Thymus (tissue), 11 donors: ENCODE measurements at regions not wholly inside any gene's neighbourhood (a gene's known extent, or its start where the extent isn't known, plus 50 kb on each side); places are given as distances from the start of the nearest gene placed in this dataset.

ENCODE experiments used
- DNase-seq, 9 donors: peaks; one replicate each; pipeline ENCODE4 v3.0.0-alpha.2; 2013; ENCODE audit warnings: low spot score in 9 of 9, low read depth in 6 of 9, missing footprints in 1 of 9
- H3K27ac ChIP-seq, 2 donors: one replicate each; pipeline ENCODE4 v1.5.1; 2013; ENCODE audit warnings: control low read depth in 1 of 2, low read depth in 1 of 2, low read length in 1 of 2, mild to moderate bottlenecking in 1 of 2, moderate library complexity in 1 of 2
- H3K27me3 ChIP-seq, 2 donors: one replicate each; pipeline ENCODE4 v1.5.1; 2013; ENCODE audit warnings: low read length in 1 of 2; ENCODE audit not compliant: control insufficient read depth in 2 of 2, insufficient read depth in 1 of 2
- H3K36me3 ChIP-seq, 2 donors: one replicate each; pipeline ENCODE4 v1.5.1; 2013; ENCODE audit warnings: low read length in 1 of 2, mild to moderate bottlenecking in 1 of 2, moderate library complexity in 1 of 2; ENCODE audit not compliant: control insufficient read depth in 2 of 2, insufficient read depth in 2 of 2
- H3K4me1 ChIP-seq, 2 donors: one replicate each; pipeline ENCODE4 v1.5.1; 2013; ENCODE audit warnings: low read length in 2 of 2; ENCODE audit not compliant: control insufficient read depth in 2 of 2, insufficient read depth in 2 of 2
- H3K4me3 ChIP-seq, 2 donors: one replicate each; pipeline ENCODE4 v1.5.1; 2013; ENCODE audit warnings: low read length in 2 of 2, control low read depth in 1 of 2, mild to moderate bottlenecking in 1 of 2
- H3K9me3 ChIP-seq, 2 donors: one replicate each; pipeline ENCODE4 v1.5.1; 2013; ENCODE audit warnings: low read length in 1 of 2, mild to moderate bottlenecking in 1 of 2; ENCODE audit not compliant: control insufficient read depth in 2 of 2, insufficient read depth in 1 of 2
- WGBS: extraction: QIAGEN DNeasy Blood & Tissue Kit; methylation state at CpG from one replicate; pipeline ENCODE4 v1.1.7; 2013; 5-methylcytosine and 5-hydroxymethylcytosine counted together
- donor health status: healthy.

DNA sequence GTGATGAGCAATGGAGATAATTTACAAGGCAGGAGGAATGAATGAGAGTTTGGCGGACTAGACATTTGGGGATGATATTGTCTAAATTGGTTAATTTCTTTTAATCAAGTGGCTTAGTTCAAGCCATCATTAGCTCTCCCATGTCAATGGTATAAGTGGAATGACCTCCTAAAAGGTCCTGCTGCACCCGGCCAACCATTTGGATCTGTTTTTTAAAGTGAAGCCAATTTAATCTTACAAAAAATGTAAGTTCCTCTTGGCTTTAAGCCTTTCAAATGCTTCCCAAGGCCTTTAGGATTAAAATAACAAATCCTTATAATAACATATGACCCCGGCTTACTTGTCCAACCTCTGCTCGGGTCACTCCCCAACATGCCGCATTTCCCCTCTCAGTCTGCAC lies 484.4 kb upstream of the ADAMTS9 start:
- Histone ChIP-seq H3K27ac (no peak overlapping the region), H3K36me3 (no peaks in the 10 kb centered on the region), H3K4me1 (no peaks in the 10 kb centered on the region), H3K4me3 (no peak overlapping the region), H3K27me3 (no peaks in the 10 kb centered on the region), H3K9me3 (no peaks in the 10 kb centered on the region)
- 84% methylated on average over 5 of the region's 5 CpGs for whole genome bisulfite sequencing
- DNase-seq: no peak

DNA sequence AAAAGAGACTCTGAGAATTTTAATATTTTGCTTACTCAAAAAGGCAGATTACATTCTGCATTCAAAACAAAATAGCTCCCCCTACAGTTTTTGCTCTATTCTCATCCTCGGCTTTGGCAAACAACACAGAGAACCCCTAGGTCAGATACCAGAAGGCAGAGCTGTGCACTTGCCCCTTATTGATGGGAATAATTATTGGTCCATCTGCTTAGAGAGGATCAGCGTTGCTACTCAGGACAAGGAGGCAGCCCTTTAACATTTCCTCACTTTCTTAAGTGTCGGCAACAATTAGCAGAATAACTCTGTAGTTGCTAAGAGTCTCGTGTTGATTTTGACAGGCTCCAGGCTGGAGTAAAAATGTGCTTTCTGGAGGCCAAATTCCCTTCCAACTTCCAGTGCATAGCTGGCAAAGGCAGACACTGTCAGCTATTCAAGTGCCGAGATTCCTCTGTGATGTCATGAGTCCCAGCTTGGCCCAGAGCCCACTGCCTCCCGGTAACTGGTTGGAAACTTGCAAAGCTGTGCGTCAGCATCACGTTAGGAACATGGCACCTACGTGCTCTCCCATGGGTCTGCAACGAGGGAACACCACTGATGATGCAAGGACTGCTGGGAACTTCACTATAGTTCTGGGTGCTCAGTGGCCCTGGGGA lies 482.7 kb upstream of the ADAMTS9 start:
- Histone ChIP-seq H3K4me3 (no peak overlapping the region), H3K36me3 (no peaks in the 10 kb centered on the region), H3K4me1 (no peaks in the 10 kb centered on the region), H3K27me3 (no peaks in the 10 kb centered on the region), H3K9me3 (no peaks in the 10 kb centered on the region), H3K27ac (no peak overlapping the region)
- WGBS: 77% methylated on average over 10 of the region's 10 CpGs
- no peak for DNase-seq

DNA sequence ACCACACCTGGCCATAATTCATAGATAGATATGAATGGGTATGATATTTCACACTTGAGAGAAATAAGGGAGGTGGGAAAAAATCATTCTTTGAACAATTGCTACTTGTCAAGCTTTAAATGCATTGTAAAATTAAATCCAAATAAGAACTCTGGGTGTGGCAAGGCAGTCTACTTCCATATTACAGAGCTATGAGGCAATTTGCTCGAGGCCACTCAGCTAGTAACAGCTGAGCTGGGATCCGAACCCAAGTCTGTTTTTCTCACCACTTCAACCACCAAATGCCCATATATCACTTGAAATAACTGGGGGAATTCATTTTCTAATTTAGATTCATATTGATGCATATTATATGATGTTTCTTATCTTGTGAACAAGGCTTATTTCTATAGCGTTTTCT lies 482.2 kb upstream of the ADAMTS9 start:
- no peaks in the 10 kb centered on the region for H3K27me3 ChIP-seq
- no peak overlapping the region for H3K27ac ChIP-seq
- no peaks in the 10 kb centered on the region for H3K4me1 ChIP-seq
- no peaks in the 10 kb centered on the region for H3K36me3 ChIP-seq
- WGBS: 74% methylated on average over 3 of the region's 3 CpGs
- no peak overlapping the region for H3K4me3 ChIP-seq
- no peak for DNase-seq
- no peaks in the 10 kb centered on the region for H3K9me3 ChIP-seq

DNA sequence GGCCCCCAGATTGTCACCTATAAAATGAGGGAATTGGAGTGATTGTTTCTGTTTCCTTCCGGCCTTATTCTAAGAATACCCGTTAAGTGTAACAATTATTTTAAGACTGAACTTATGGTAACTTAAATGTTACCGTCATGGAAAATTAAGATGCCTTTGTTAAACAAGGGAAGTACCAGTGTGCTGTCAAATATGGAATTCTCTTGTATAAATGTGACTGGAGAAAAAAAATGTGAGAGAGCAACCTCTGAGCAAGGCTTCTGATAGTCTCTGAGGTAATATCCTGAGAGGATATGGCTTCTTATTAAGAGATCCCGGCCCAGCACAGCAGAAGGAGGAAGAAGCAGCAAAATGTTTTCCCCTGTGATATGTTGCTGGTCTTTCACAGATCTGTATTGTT lies 480.7 kb upstream of the ADAMTS9 start:
- H3K27ac ChIP-seq: no peak overlapping the region

DNA sequence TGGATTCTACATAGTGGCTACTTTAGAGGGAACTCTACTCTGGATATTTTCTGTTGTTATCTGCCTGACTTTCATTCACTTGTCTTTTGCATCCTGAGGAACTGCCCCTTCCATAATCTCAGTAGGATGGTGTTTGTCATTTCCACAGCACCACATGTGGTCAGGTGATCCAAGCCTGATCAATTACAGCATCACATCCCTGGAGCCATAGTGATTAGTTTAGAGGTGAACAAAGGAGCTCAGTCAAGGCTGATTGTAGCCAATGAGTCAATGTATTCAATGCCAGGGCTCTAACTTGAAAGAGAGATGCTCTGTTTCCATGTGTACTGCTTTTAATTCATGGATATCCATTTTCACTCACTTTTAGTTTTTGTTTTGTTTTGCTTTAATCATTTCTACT lies 478.7 kb upstream of the ADAMTS9 start:
- H3K4me1 ChIP-seq: no peaks in the 10 kb centered on the region
- DNase-seq: no peak
- H3K36me3 ChIP-seq: no peaks in the 10 kb centered on the region
- H3K27me3 ChIP-seq: no peaks in the 10 kb centered on the region
- no peaks in the 10 kb centered on the region for H3K9me3 ChIP-seq
- H3K27ac ChIP-seq: no peak overlapping the region
- H3K4me3 ChIP-seq: no peak overlapping the region

More for the DNA sequence above, 480.7 kb upstream of the ADAMTS9 start:
- Histone ChIP-seq H3K4me1 (no peaks in the 10 kb centered on the region), H3K36me3 (no peaks in the 10 kb centered on the region), H3K9me3 (no peaks in the 10 kb centered on the region), H3K27me3 (no peaks in the 10 kb centered on the region), H3K4me3 (no peak overlapping the region)
- WGBS: 43% methylated on average over 4 of the region's 4 CpGs
- DNase-seq: no peak

DNA sequence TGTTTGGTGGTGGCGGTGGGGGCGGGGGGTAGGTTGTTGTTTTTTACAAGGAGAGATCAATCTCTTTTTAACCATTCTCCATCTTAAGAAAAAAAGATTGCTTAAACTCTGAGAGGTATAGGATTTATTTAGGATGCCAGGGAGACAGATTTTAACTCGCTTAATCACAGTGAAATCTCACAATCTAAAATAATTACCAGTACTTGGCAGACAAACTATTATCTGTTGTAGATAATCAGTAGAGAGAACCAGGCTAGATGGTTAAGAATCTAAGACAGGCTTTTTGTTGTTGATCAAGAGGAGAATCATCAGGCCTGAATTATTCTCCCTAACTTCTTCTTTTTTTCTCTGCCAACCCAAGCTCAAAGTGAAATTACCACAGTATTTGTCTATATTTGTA lies 470.2 kb upstream of the ADAMTS9 start:
- Histone ChIP-seq H3K27ac (no peak overlapping the region), H3K4me1 (no peaks in the 10 kb centered on the region), H3K9me3 (no peaks in the 10 kb centered on the region), H3K27me3 (no peaks in the 10 kb centered on the region), H3K4me3 (no peak overlapping the region), H3K36me3 (no peaks in the 10 kb centered on the region)
- whole genome bisulfite sequencing: 94% methylated on average over 3 of the region's 3 CpGs
- no peak for DNase-seq

DNA sequence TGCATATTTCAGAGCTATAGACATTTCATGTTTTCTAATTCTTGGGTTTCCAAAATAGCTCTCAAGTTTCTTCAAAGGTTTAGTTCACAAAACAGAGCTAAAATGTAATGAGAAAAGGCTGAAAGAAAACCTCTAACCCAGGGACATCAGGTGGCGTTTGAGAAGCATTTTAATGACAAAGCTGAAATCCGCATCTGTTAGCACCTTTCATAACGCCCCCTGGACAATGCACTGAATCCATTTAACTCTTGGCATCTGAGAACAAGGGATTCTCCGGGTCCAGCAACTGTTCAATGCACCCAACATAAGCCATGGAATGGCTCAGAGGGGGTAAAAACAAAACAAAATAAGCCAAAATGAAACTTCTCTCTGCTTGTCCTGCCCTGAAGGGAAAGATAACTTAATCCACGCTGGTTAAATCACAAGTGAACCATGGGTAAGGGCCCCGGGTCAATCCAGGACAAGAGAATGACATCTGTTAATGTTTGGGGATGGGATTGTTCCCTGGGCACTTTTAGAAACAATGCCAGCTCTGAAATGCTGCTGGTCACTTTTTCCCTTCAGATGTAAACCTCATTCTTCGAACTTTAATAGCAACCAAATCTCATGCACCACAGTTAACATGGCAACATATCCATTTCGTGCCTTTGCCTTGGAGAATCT lies 466.2 kb upstream of the ADAMTS9 start:
- H3K27ac ChIP-seq: no peak overlapping the region
- no peak overlapping the region for H3K4me3 ChIP-seq
- DNase-seq: no peak
- no peaks in the 10 kb centered on the region for H3K36me3 ChIP-seq
- H3K9me3 ChIP-seq: no peaks in the 10 kb centered on the region
- no peaks in the 10 kb centered on the region for H3K4me1 ChIP-seq
- no peaks in the 10 kb centered on the region for H3K27me3 ChIP-seq
- WGBS: 83% methylated on average over 8 of the region's 8 CpGs

DNA sequence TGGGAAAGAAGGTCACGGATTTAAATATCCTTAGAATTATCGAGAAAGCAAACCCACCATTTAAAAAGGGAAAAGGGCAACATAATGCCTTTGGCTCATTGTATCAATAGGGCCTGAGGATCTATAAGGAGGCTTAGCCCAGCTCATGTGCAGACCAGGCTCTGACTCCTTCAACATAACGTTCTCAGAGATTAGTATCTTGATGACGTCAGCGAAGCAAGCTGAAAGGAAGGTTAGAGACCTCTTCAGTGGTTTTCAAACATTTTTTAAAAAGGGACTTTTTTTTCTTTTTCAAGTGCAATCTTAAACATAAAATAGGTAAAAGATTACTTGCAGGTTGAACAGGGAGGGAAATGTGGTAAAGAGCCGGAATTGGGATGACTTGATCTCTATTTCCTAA lies 463.9 kb upstream of the ADAMTS9 start:
- Histone ChIP-seq H3K9me3 (no peaks in the 10 kb centered on the region), H3K27me3 (no peaks in the 10 kb centered on the region), H3K4me3 (no peak overlapping the region), H3K27ac (no peak overlapping the region), H3K4me1 (no peaks in the 10 kb centered on the region), H3K36me3 (no peaks in the 10 kb centered on the region)
- no peak for DNase-seq
- WGBS: 85% methylated on average over 6 of the region's 6 CpGs

DNA sequence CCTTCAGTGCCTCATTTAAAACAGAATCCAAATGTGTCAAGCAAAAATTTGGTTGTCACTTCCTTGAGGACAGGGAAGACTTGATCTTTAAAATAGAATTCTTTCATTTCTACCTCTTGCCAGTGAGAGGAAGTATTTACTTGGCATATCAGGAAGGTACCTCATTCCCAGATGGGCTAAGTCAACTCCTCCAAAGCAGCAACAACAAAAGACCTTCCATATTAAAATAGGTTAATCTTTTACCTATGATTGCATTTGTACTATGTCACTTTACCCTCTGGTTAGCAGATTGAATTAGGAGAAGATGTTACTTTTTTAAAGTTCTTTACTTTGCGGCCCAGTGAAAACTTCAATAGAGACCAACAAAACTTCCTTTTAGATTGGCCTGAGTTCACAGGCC lies 462.1 kb upstream of the ADAMTS9 start:
- DNase-seq: no peak
- H3K27me3 ChIP-seq: no peaks in the 10 kb centered on the region
- no peak overlapping the region for H3K27ac ChIP-seq
- no peaks in the 10 kb centered on the region for H3K9me3 ChIP-seq
- H3K36me3 ChIP-seq: no peaks in the 10 kb centered on the region
- no peak overlapping the region for H3K4me3 ChIP-seq
- no peaks in the 10 kb centered on the region for H3K4me1 ChIP-seq
- 94% methylated on average over 1 of the region's 1 CpG for WGBS
